ENCODE measurements at regions not wholly inside any gene's neighbourhood (a gene's known extent, or its start where the extent isn't known, plus 50 kb on each side); places are given as distances from the start of the nearest gene placed in this dataset.

- Histone ChIP-seq H3K36me3 (no peaks in the 10 kb centered on the region), H3K27me3 (no peaks in the 10 kb centered on the region), H3K4me1 (no peaks in the 10 kb centered on the region), H3K9me3 (no peaks in the 10 kb centered on the region), H3K27ac (no peak overlapping the region), H3K4me3 (no peak overlapping the region)
- intact Hi-C loops (cut with DNase I), result no loop called here
- no peak for DNase-seq
- peak; percentile 79 for ATAC-seq
- no peak for TF ChIP-seq CTCF (IDR thresholded peaks at IDR 0.05)
Measured at GRCh38 chr4:77662396-77662795, 56.8 kb downstream of the CXCL13 start.
